B cell (primary cell): ENCODE measurements at regions not wholly inside any gene's neighbourhood (a gene's known extent, or its start where the extent isn't known, plus 50 kb on each side); places are given as distances from the start of the nearest gene placed in this dataset.

Source experiments
- CTCF ChIP-seq: fragments of 200-600 bp; IDR thresholded peaks from one replicate; pipeline ENCODE4 v1.8.0; 2022; ENCODE audit warnings: antibody characterized with exemption, mild to moderate bottlenecking
- EZH2 ChIP-seq: IDR thresholded peaks from 2 replicates; pipeline ENCODE4 v1.6.1; 2012; ENCODE audit warnings: borderline replicate concordance, low read depth, mild to moderate bottlenecking, moderate library complexity, low read length; ENCODE audit not compliant: insufficient read depth, poor library complexity, severe bottlenecking

GRCh38 chr21:16285605-16286126, 555.9 kb downstream of the USP25 start:
- TF ChIP-seq CTCF (no peak), EZH2 (no peak)
